ENCODE measurements at regions not wholly inside any gene's neighbourhood (a gene's known extent, or its start where the extent isn't known, plus 50 kb on each side); places are given as distances from the start of the nearest gene placed in this dataset.

- H3K9me3 ChIP-seq: no peaks in the 10 kb centered on the region
- no peak for TF ChIP-seq CTCF (IDR thresholded peaks at IDR 0.05)
- H3K36me3 ChIP-seq: no peaks in the 10 kb centered on the region
- no peak overlapping the region for H3K27ac ChIP-seq
- no peak overlapping the region for H3K4me3 ChIP-seq (ENCODE audit: low read depth in 1 of 2, low read length in 1 of 2)
- no peaks in the 10 kb centered on the region for H3K27me3 ChIP-seq
- no peaks in the 10 kb centered on the region for H3K4me1 ChIP-seq (ENCODE audit: control insufficient read depth in 1 of 2, insufficient read depth in 1 of 2, low read depth in 1 of 2, low read length in 1 of 2)
Measured at GRCh38 chr18:22113144-22113844, 56.1 kb upstream of the GATA6 start.

- no peaks in the 10 kb centered on the region for H3K9me3 ChIP-seq
Measured at GRCh38 chr18:22114526-22115321, 54.7 kb upstream of the GATA6 start.

GRCh38 chr18:22115573-22115972 lies 53.8 kb upstream of the GATA6 start:
- H3K4me1 ChIP-seq (ENCODE audit: control insufficient read depth in 1 of 2, insufficient read depth in 1 of 2, low read depth in 1 of 2, low read length in 1 of 2): no peaks in the 10 kb centered on the region
- H3K27ac ChIP-seq: no peak overlapping the region
- no peaks in the 10 kb centered on the region for H3K36me3 ChIP-seq
- no peaks in the 10 kb centered on the region for H3K27me3 ChIP-seq
- no peak for TF ChIP-seq CTCF (IDR thresholded peaks at IDR 0.05)
- no peaks in the 10 kb centered on the region for H3K9me3 ChIP-seq
- H3K4me3 ChIP-seq (ENCODE audit: low read depth in 1 of 2, low read length in 1 of 2): no peak overlapping the region

More at GRCh38 chr18:22114526-22115321, 54.7 kb upstream of the GATA6 start:
- Histone ChIP-seq H3K27ac (no peak overlapping the region), H3K4me3 (ENCODE audit: low read depth in 1 of 2, low read length in 1 of 2) (no peak overlapping the region), H3K4me1 (ENCODE audit: control insufficient read depth in 1 of 2, insufficient read depth in 1 of 2, low read depth in 1 of 2, low read length in 1 of 2) (no peaks in the 10 kb centered on the region), H3K27me3 (no peaks in the 10 kb centered on the region), H3K36me3 (no peaks in the 10 kb centered on the region)
- TF ChIP-seq CTCF (IDR thresholded peaks at IDR 0.05): no peak
